ENCODE measurements at regions not wholly inside any gene's neighbourhood (a gene's known extent, or its start where the extent isn't known, plus 50 kb on each side); places are given as distances from the start of the nearest gene placed in this dataset.

GRCh38 chr1:212520746-212521145, 87.8 kb upstream of the ATF3 start:
- in situ Hi-C loops (cut with HindIII; ENCODE audit: low sequenced_read_pairs), result no loop called here
- no peak for DNase-seq (ENCODE audit: low spot score)

- in situ Hi-C loops (cut with HindIII; ENCODE audit: low sequenced_read_pairs), result no loop called here
These were observed 83.0 kb upstream of the ATF3 start for GRCh38 chr1:212525479-212526110.

GRCh38 chr1:212526111-212526491, 82.5 kb upstream of the ATF3 start:
- in situ Hi-C loops (cut with HindIII; ENCODE audit: low sequenced_read_pairs), result no loop called here

More at GRCh38 chr1:212525479-212526110, 83.0 kb upstream of the ATF3 start:
- no peak for DNase-seq (ENCODE audit: low spot score)

GRCh38 chr1:212528501-212528900, 80.1 kb upstream of the ATF3 start:
- no peak for DNase-seq (ENCODE audit: low spot score)
- in situ Hi-C loops (cut with HindIII; ENCODE audit: low sequenced_read_pairs), result no loop called here

More at GRCh38 chr1:212526111-212526491, 82.5 kb upstream of the ATF3 start:
- DNase-seq (ENCODE audit: low spot score), result no peak

- no peak for DNase-seq (ENCODE audit: low spot score)
- in situ Hi-C loops (cut with HindIII; ENCODE audit: low sequenced_read_pairs), result no loop called here
These were observed 79.3 kb upstream of the ATF3 start for GRCh38 chr1:212529211-212529741.

GRCh38 chr1:212531267-212531666, 77.3 kb upstream of the ATF3 start:
- in situ Hi-C loops (cut with HindIII; ENCODE audit: low sequenced_read_pairs), result no loop called here
- DNase-seq (ENCODE audit: low spot score), result no peak

- in situ Hi-C loops (cut with HindIII; ENCODE audit: low sequenced_read_pairs), result no loop called here
These were observed 76.8 kb upstream of the ATF3 start for GRCh38 chr1:212531796-212532195.

GRCh38 chr1:212532469-212533147, 76.0 kb upstream of the ATF3 start:
- no peak for DNase-seq (ENCODE audit: low spot score)
- in situ Hi-C loops (cut with HindIII; ENCODE audit: low sequenced_read_pairs), result no loop called here

More at GRCh38 chr1:212531796-212532195, 76.8 kb upstream of the ATF3 start:
- DNase-seq (ENCODE audit: low spot score), result no peak

- in situ Hi-C loops (cut with HindIII; ENCODE audit: low sequenced_read_pairs), result no loop called here
- no peak for DNase-seq (ENCODE audit: low spot score)
These were observed 75.4 kb upstream of the ATF3 start for GRCh38 chr1:212533148-212533517.

- DNase-seq (ENCODE audit: low spot score), result no peak
- in situ Hi-C loops (cut with HindIII; ENCODE audit: low sequenced_read_pairs), result no loop called here
These were observed 72.0 kb upstream of the ATF3 start for GRCh38 chr1:212536586-212536985.

GRCh38 chr1:212537610-212538009, 71.0 kb upstream of the ATF3 start:
- in situ Hi-C loops (cut with HindIII; ENCODE audit: low sequenced_read_pairs), result no loop called here
- DNase-seq (ENCODE audit: low spot score), result no peak

- in situ Hi-C loops (cut with HindIII; ENCODE audit: low sequenced_read_pairs), result no loop called here
- no peak for DNase-seq (ENCODE audit: low spot score)
These were observed 68.7 kb upstream of the ATF3 start for GRCh38 chr1:212539737-212540430.

GRCh38 chr1:212542761-212543187, 65.8 kb upstream of the ATF3 start:
- DNase-seq (ENCODE audit: low spot score), result no peak
- in situ Hi-C loops (cut with HindIII; ENCODE audit: low sequenced_read_pairs), result no loop called here

- no peak for DNase-seq (ENCODE audit: low spot score)
- in situ Hi-C loops (cut with HindIII; ENCODE audit: low sequenced_read_pairs), result no loop called here
These were observed 64.5 kb upstream of the ATF3 start for GRCh38 chr1:212544110-212544509.

- in situ Hi-C loops (cut with HindIII; ENCODE audit: low sequenced_read_pairs), result no loop called here
- DNase-seq (ENCODE audit: low spot score), result no peak
These were observed 62.5 kb upstream of the ATF3 start for GRCh38 chr1:212545941-212546635.

- no peak for DNase-seq (ENCODE audit: low spot score)
- in situ Hi-C loops (cut with HindIII; ENCODE audit: low sequenced_read_pairs), result no loop called here
These were observed 59.0 kb upstream of the ATF3 start for GRCh38 chr1:212549503-212550017.

GRCh38 chr1:212551929-212552328, 56.6 kb upstream of the ATF3 start:
- no peak for DNase-seq (ENCODE audit: low spot score)
- in situ Hi-C loops (cut with HindIII; ENCODE audit: low sequenced_read_pairs), result no loop called here

GRCh38 chr1:212553676-212554075, 54.9 kb upstream of the ATF3 start:
- in situ Hi-C loops (cut with HindIII; ENCODE audit: low sequenced_read_pairs), result no loop called here
- no peak for DNase-seq (ENCODE audit: low spot score)

GRCh38 chr1:212554401-212554800, 54.2 kb upstream of the ATF3 start:
- in situ Hi-C loops (cut with HindIII; ENCODE audit: low sequenced_read_pairs), result no loop called here

More at GRCh38 chr1:212554401-212554800, 54.2 kb upstream of the ATF3 start:
- DNase-seq (ENCODE audit: low spot score), result no peak

Data from G401 (cell line).